Amniotic stem cell (primary cell): ENCODE measurements at regions not wholly inside any gene's neighbourhood (a gene's known extent, or its start where the extent isn't known, plus 50 kb on each side); places are given as distances from the start of the nearest gene placed in this dataset.
"Not testable (repeated sequence)": the region's sequence is repeated elsewhere in the genome, so short reads cannot be mapped to it uniquely, and the experiment has no call there.

Experiments used
- DNase-seq: peaks from one replicate; lab custom pipeline; 2025; lab: John Stamatoyannopoulos, UW

- no peak for DNase-seq
These were observed 133.6 kb upstream of the RAP2B start for GRCh38 chr3:153028381-153028780.

- peak; percentile 32 for DNase-seq
These were observed 132.7 kb upstream of the RAP2B start for GRCh38 chr3:153029350-153029749.

GRCh38 chr3:153032891-153033290, 129.1 kb upstream of the RAP2B start:
- DNase-seq = no peak

- DNase-seq = no peak
These were observed 125.2 kb upstream of the RAP2B start for GRCh38 chr3:153036846-153037245.

- DNase-seq = no peak
These were observed 123.7 kb upstream of the RAP2B start for GRCh38 chr3:153038367-153038766.

- no peak for DNase-seq
These were observed 123.2 kb upstream of the RAP2B start for GRCh38 chr3:153038779-153039178.

- no peak for DNase-seq
These were observed 120.8 kb upstream of the RAP2B start for GRCh38 chr3:153041181-153041580.

GRCh38 chr3:153042088-153042487, 119.9 kb upstream of the RAP2B start:
- no peak for DNase-seq

- no peak for DNase-seq
These were observed 118.2 kb upstream of the RAP2B start for GRCh38 chr3:153043729-153044328.

- DNase-seq = no peak
These were observed 116.9 kb upstream of the RAP2B start for GRCh38 chr3:153045150-153045549.

GRCh38 chr3:153050978-153051377, 111.0 kb upstream of the RAP2B start:
- DNase-seq = no peak

GRCh38 chr3:153051427-153052095, 110.5 kb upstream of the RAP2B start:
- peak; percentile 46 for DNase-seq

- DNase-seq = peak; percentile 61
These were observed 109.9 kb upstream of the RAP2B start for GRCh38 chr3:153052096-153052460.

- no peak for DNase-seq
These were observed 106.8 kb upstream of the RAP2B start for GRCh38 chr3:153055217-153055616.

GRCh38 chr3:153055779-153056178, 106.2 kb upstream of the RAP2B start:
- no peak for DNase-seq

GRCh38 chr3:153058031-153058688, 103.9 kb upstream of the RAP2B start:
- not testable (repeated sequence) for DNase-seq

GRCh38 chr3:153060346-153060745, 101.7 kb upstream of the RAP2B start:
- no peak for DNase-seq

GRCh38 chr3:153061938-153062528, 100.0 kb upstream of the RAP2B start:
- no peak for DNase-seq

- DNase-seq = no peak
These were observed 98.7 kb upstream of the RAP2B start for GRCh38 chr3:153063337-153063736.

- no peak for DNase-seq
These were observed 95.0 kb upstream of the RAP2B start for GRCh38 chr3:153066983-153067382.

- peak; percentile 35 for DNase-seq
These were observed 92.2 kb upstream of the RAP2B start for GRCh38 chr3:153069598-153070510.

GRCh38 chr3:153070511-153070868, 91.5 kb upstream of the RAP2B start:
- DNase-seq = no peak
